AG04450 (cell line): ENCODE measurements at regions not wholly inside any gene's neighbourhood (a gene's known extent, or its start where the extent isn't known, plus 50 kb on each side); places are given as distances from the start of the nearest gene placed in this dataset. TPM values are rescaled to one million over a fixed set of nuclear protein-coding genes. Genes with fewer than 3 reads are reported as not detected.

Experiments used
- CTCF ChIA-PET: fragments of 300-600, 350-600 bp; formaldehyde crosslinking; extraction: SDS; loops from one replicate; lab custom pipeline; 2022; ENCODE audit warnings: antibody characterized with exemption, inconsistent platforms; lab: Charles Lee
- POLR2A ChIA-PET: fragments of 350-600 bp; formaldehyde crosslinking; extraction: SDS; loops from one replicate; lab custom pipeline; 2021; ENCODE audit warnings: antibody characterized with exemption, inconsistent platforms; lab: Yijun Ruan, JAX
- DNase-seq: peaks from one replicate; pipeline ENCODE4 v3.0.0-alpha.2; 2011; ENCODE audit warnings: low read depth, low spot score
- H3K27ac ChIP-seq: one replicate; pipeline ENCODE4 v1.5.1; 2012; ENCODE audit warnings: low read depth, low read length, control low read depth
- H3K27me3 ChIP-seq: one replicate; pipeline ENCODE4 v1.6.0; 2012; ENCODE audit warnings: low read length; ENCODE audit not compliant: control insufficient read depth, insufficient read depth
- H3K4me3 ChIP-seq: 2 replicates; pipeline ENCODE4 v1.5.1; 2011; ENCODE audit warnings: mild to moderate bottlenecking, low read depth, low read length, control low read depth
- H3K9me3 ChIP-seq: 2 replicates; pipeline ENCODE4 v1.5.1; 2012; ENCODE audit warnings: low read length; ENCODE audit not compliant: control insufficient read depth, insufficient read depth
- small RNA-seq: library from RNA; depleted of rRNA; stranded (forward); fragments of <200 nt; gene quantifications from one replicate; pipeline ENCODE3, GENCODE V24; 2012; ENCODE audit warnings: low read depth; ENCODE audit not compliant: insufficient read length
- TF ChIP-seq, protein P1 (sequence below): IDR thresholded peaks from 2 replicates; pipeline ENCODE4 v1.5.1; 2011; ENCODE audit warnings: low read depth, low read length, control low read depth, inconsistent platforms

DNA sequence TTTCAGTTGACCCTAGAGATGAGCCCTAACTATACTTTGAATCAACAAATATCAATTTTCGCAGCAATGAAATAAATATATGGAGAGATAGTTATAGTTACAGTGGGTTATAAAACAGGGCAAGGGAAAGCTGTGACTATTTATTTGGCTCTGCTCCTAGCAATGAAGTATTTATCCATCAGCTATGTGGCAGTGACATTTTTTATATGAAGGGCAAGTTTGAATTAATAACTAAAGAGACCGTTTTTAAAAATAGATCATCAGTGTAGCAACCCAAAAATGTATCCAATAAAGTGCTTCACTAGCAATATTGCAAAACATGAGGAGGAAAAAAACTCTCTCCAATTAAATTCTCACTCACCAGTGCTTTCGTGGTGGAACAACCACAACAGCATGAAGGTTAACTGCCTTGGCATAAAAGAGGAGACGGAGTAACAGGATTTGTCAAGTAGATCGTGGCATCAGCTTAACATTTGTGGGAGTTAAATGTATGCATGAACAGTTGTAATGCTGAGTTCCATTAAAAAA, 58.1 kb upstream of the NUDT4 start:
- DNase-seq, result no peak

GRCh38 chr12:93322784-93323183, 54.9 kb upstream of the NUDT4 start:
- H3K27me3 ChIP-seq, result no peaks in the 10 kb centered on the region
- TF ChIP-seq, protein P1, sequence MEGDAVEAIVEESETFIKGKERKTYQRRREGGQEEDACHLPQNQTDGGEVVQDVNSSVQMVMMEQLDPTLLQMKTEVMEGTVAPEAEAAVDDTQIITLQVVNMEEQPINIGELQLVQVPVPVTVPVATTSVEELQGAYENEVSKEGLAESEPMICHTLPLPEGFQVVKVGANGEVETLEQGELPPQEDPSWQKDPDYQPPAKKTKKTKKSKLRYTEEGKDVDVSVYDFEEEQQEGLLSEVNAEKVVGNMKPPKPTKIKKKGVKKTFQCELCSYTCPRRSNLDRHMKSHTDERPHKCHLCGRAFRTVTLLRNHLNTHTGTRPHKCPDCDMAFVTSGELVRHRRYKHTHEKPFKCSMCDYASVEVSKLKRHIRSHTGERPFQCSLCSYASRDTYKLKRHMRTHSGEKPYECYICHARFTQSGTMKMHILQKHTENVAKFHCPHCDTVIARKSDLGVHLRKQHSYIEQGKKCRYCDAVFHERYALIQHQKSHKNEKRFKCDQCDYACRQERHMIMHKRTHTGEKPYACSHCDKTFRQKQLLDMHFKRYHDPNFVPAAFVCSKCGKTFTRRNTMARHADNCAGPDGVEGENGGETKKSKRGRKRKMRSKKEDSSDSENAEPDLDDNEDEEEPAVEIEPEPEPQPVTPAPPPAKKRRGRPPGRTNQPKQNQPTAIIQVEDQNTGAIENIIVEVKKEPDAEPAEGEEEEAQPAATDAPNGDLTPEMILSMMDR, result no peak
- POLR2A ChIA-PET, result no interaction called here
- no peak overlapping the region for H3K27ac ChIP-seq
- CTCF ChIA-PET, result no interaction called here
- H3K9me3 ChIP-seq, result no peaks in the 10 kb centered on the region
- DNase-seq, result no peak
- no peak overlapping the region for H3K4me3 ChIP-seq

More for the DNA sequence above, 58.1 kb upstream of the NUDT4 start:
- TF ChIP-seq, protein P1, result no peak
- H3K27ac ChIP-seq, result no peak overlapping the region
- H3K27me3 ChIP-seq, result no peaks in the 10 kb centered on the region
- H3K4me3 ChIP-seq, result no peak overlapping the region
- ChIA-PET CTCF (no interaction called here), POLR2A (no interaction called here)
- no peaks in the 10 kb centered on the region; the same call in 1 of the 2 replicates for H3K9me3 ChIP-seq

GRCh38 chr12:93323625-93324329, 53.9 kb upstream of the NUDT4 start:
- CTCF ChIA-PET, result interaction anchor here (0.6 kb wide), 1 partner anchor 380 kb away, joined by 4 read pairs; no protein-coding TSS in a partner anchor
- no peak for DNase-seq
- POLR2A ChIA-PET, result no interaction called here

GRCh38 chr12:93325855-93326254, 51.9 kb upstream of the NUDT4 start:
- Histone ChIP-seq H3K9me3 (no peaks in the 10 kb centered on the region), H3K27ac (no peak overlapping the region), H3K27me3 (no peaks in the 10 kb centered on the region), H3K4me3 (no peak overlapping the region)
- ChIA-PET CTCF (no interaction called here), POLR2A (no interaction called here)
- TF ChIP-seq, protein P1, result no peak
- no peak for DNase-seq

More at GRCh38 chr12:93323625-93324329, 53.9 kb upstream of the NUDT4 start:
- Histone ChIP-seq H3K27me3 (no peaks in the 10 kb centered on the region), H3K4me3 (no peak overlapping the region), H3K9me3 (no peaks in the 10 kb centered on the region), H3K27ac (no peak overlapping the region)
- TF ChIP-seq, protein P1, result no peak

Small RNAs in the stretch of these regions (small RNA-seq; reads per million reads assigned to genes)
- gene RF00019, result not detected
- not detected for gene RF00284
- not detected for gene RPL41P5
